HG02798 (cell line): ENCODE measurements at regions not wholly inside any gene's neighbourhood (a gene's known extent, or its start where the extent isn't known, plus 50 kb on each side); places are given as distances from the start of the nearest gene placed in this dataset.
"Not testable (repeated sequence)": the region's sequence is repeated elsewhere in the genome, so short reads cannot be mapped to it uniquely, and the experiment has no call there.

Source experiments
- ATAC-seq: cut with Tn5 transposase; IDR thresholded peaks from one replicate; pipeline ENCODE4 v1.9.1; 2021; ENCODE audit warnings: mild to moderate bottlenecking; ENCODE audit not compliant: unreplicated experiment, poor library complexity

DNA sequence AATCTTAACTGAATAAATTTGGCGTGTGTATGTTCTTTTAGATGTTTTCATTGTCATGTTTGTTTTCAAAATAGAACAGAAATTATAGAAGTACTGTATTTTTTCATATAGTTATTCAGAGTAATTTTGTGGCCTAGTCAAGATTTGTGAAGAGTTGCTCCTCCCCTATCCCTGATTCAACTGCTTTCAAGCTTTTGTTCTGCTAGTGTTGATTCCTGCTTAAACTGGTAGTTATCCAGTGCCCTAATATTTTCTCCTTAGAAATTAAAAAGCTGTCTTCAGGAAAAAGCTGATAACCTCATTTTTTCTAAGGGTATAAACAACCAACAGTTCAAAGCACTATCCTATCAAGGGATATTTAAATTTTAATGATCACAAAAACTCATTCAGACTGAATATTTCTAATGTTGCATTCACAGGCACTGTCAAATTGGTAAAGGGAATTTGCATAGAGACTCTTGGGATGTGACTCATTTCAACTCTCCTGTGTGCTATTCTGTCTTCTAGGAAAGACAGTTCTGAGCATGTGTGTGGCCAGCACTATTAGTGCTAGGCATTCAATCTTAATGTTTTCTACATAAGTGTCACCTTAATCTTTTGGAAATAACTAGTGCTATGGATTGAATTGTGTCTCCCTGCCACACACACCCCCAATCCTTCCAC lies 1776.0 kb downstream of the LRRC4C start:
- ATAC-seq: no peak

GRCh38 chr11:39681428-39681827 lies 1778.0 kb downstream of the LRRC4C start:
- no peak for ATAC-seq

GRCh38 chr11:39678996-39679395 lies 1780.5 kb downstream of the LRRC4C start:
- ATAC-seq: no peak

DNA sequence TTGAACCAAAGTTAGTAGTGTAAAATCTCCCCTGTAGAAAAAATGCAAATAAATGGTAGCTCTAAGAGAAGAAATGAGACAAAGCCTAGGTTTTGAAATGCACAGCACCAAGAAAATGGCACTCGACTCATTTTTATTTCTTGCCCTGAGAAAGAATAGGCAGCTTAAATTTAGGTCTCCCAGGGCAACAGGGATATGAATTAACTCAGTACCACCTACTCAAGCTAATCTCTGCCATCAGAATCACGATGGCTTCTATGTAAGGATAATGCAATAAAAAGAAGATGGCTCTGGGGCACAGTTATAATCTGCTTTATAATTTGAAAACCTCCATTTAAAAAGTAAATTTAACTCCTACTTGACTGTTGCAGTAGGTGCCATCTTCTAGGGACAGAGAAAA lies 1784.3 kb downstream of the LRRC4C start:
- ATAC-seq: no peak

GRCh38 chr11:39674761-39675160 lies 1784.7 kb downstream of the LRRC4C start:
- ATAC-seq: no peak

GRCh38 chr11:39674024-39674423 lies 1785.4 kb downstream of the LRRC4C start:
- no peak for ATAC-seq

- no peak for ATAC-seq
These were observed 1790.8 kb downstream of the LRRC4C start for GRCh38 chr11:39668640-39669039.

GRCh38 chr11:39664023-39664422 lies 1795.4 kb downstream of the LRRC4C start:
- ATAC-seq: no peak

DNA sequence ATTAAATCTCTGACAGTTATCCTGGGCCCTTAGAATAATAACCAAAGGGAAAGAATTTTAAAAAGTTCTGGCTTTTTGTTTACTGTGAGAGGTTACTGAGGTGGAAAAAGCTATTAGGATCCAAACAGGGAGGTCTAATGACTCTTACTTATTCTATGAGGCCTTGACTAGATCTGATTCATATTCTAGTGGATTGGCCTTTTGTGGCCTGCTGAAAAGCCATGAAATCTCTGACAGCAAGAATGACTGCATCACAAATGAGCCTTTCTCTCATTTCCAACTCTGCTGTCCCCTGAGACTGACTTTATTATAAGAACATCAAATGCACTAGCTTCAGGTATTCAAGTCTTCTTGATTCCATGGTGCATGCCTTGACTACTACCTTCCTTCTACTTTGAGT lies 1797.6 kb downstream of the LRRC4C start:
- ATAC-seq: no peak

- no peak for ATAC-seq
These were observed 1807.5 kb downstream of the LRRC4C start for GRCh38 chr11:39651857-39652461.

GRCh38 chr11:39641751-39642150 lies 1817.7 kb downstream of the LRRC4C start:
- ATAC-seq: no peak

- no peak for ATAC-seq
These were observed 1829.1 kb downstream of the LRRC4C start for GRCh38 chr11:39630365-39630764.

DNA sequence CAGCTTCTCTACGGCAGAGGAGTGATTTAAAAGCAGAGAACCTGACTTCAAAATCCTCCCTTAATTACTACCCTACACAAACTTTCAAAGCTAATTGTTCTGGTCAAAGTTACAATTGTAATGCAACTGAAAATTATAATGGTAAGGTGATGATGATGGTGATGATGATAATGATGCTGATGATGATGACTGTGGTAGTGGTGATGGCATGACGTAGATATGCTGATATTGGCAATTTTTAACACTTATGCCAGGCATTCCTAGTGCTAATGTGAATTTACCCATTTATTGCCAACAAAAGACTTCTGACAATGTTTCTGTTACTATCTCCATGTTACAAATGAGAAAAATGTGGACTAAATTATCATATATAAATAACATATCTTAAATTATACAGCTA lies 1831.1 kb downstream of the LRRC4C start:
- no peak for ATAC-seq

GRCh38 chr11:39620309-39620708 lies 1839.1 kb downstream of the LRRC4C start:
- ATAC-seq: not testable (repeated sequence)

DNA sequence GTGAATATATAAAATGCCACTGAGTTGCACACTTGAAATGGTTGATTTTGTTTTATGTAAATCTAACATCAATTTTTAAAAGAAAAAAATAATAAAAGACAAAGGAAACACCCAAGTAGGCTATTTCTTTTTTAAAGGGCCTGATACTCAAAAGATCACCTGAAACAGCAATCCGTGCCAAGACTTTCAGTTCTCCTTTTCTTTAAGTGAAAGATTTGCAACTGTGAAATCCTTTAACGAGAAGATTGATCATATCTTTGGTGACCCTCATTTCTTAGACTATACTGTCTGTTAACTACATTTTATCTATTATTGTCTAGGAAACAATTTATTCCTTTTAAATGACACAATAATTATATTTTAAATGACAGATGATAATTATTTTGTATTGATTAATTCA lies 1841.5 kb downstream of the LRRC4C start:
- no peak for ATAC-seq

- no peak for ATAC-seq
These were observed 1870.1 kb downstream of the LRRC4C start for GRCh38 chr11:39589391-39589790.

DNA sequence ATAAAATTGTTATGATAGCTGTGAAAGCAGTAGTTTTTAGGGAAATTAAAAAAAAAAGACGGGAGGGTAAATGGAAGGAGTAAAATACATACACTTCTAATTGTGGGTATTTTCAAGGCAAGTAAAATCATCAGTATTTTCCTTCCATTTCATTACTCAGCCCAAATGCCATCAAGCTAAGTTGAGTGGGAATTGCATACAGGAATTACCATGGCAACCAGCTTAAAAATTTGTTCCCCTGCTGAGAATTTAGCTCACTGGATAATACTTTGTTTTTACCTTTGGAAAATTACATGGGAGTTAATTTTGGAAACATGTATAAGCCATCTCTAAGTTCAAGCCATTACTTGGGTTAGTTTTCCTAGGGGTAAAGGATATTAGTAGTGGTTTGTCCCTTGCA lies 1873.4 kb downstream of the LRRC4C start:
- no peak for ATAC-seq

DNA sequence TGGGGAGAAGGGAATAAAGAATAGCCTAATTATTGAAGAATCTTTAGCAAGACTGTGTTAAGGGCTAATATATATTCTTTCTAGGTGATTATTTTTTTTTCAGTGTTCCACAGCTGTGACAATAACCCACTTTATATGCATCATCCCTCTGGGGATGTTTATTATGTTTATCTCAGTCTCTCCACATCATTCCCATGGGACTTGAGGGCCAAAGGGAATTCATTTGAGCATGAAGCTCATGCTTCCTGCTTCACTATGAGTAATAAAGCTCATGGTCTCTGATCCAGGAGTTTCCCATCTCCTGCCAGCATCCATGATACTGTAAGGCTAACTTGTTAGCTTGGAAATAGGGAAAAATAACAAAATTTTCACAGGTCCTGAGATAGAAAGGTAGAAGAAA lies 1888.4 kb downstream of the LRRC4C start:
- no peak for ATAC-seq

DNA sequence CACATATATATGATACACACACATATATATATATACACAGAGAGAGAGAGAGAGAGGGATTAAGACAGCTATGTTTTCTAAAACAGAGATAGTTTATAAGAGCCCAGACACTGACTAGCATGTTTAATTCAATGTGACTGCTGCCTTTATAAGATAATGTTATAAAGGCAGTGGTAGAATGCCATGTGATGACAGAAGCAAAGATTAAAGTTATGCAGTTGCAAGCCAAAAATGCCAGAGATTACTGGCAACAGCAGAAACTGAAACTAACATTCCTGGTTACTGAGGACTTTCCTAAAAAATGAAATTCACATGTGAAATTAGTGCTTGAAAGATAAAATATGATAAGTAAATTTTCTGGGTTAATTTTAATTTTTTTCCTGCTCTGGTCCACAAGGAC lies 1888.9 kb downstream of the LRRC4C start:
- no peak for ATAC-seq

GRCh38 chr11:39569789-39570188 lies 1889.7 kb downstream of the LRRC4C start:
- no peak for ATAC-seq

- no peak for ATAC-seq
These were observed 1917.0 kb downstream of the LRRC4C start for GRCh38 chr11:39542460-39542859.

- ATAC-seq: no peak
These were observed 1917.5 kb downstream of the LRRC4C start for GRCh38 chr11:39541945-39542351.
